ENCODE measurements at regions not wholly inside any gene's neighbourhood (a gene's known extent, or its start where the extent isn't known, plus 50 kb on each side); places are given as distances from the start of the nearest gene placed in this dataset.

DNA sequence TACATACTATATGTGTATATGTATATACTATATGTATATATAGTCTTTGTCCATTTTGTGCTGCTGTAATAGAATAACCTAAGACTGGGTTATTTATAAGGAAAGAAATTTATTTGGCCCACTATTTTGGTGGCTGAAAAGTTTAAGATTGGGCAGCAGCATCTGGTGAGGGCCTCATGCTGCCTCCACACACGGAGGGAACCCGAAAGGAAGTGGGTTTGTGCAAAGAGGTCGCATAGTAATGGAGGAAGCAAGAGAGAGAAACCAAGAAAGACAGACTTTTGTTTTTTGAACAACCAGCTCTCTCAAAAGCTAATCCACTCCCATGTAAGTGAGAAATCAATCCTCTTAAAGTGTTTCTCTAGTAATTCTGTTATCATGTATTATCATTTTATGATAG lies 1147.3 kb downstream of the NCAM2 start:
- Histone ChIP-seq H3K27me3 (replicated peaks in 1 of 2; ENCODE audit: control insufficient read depth in 2 of 2, extremely low read depth in 1 of 2, insufficient read depth in 2 of 2, low read length in 1 of 2) (no peaks in the 10 kb centered on the region), H3K27ac (ENCODE audit: low read length) (no peak overlapping the region), H3K4me1 (ENCODE audit: control insufficient read depth in 1 of 2, extremely low read depth in 1 of 2, insufficient read depth in 2 of 2, low read length in 2 of 2) (no peaks in the 10 kb centered on the region), H3K4me3 (ENCODE audit: control insufficient read depth in 1 of 2, extremely low read depth in 1 of 2, low read length in 1 of 2) (no peak overlapping the region), H3K9me3 (peaks cover 5% of the 10 kb centered on the region), H3K36me3 (ENCODE audit: control insufficient read depth in 2 of 2, extremely low read depth in 1 of 2, insufficient read depth in 1 of 2, low read length in 1 of 2) (no peaks in the 10 kb centered on the region)
- CTCF ChIA-PET: no interaction called here
- Mint-ChIP-seq H3K4me1 (no peaks in the 10 kb centered on the region), H3K27me3 (no peaks in the 10 kb centered on the region), H3K27ac (peak overlapping the region in 1 of 2 donors; percentile 28), H3K9me3 (peaks cover 3 to 12% (median 11%) of the 10 kb centered on the region in 3 donors), H3K36me3 (no peaks in the 10 kb centered on the region), H3K4me3 (no peak overlapping the region)
- DNase-seq (no peak), ATAC-seq (replicated peaks in 1 of 4) (no peak)
- WGBS (ENCODE audit: insufficient coverage): no CpG with 5 or more reads among the region's 3 CpGs
- POLR2A ChIA-PET: no interaction called here

DNA sequence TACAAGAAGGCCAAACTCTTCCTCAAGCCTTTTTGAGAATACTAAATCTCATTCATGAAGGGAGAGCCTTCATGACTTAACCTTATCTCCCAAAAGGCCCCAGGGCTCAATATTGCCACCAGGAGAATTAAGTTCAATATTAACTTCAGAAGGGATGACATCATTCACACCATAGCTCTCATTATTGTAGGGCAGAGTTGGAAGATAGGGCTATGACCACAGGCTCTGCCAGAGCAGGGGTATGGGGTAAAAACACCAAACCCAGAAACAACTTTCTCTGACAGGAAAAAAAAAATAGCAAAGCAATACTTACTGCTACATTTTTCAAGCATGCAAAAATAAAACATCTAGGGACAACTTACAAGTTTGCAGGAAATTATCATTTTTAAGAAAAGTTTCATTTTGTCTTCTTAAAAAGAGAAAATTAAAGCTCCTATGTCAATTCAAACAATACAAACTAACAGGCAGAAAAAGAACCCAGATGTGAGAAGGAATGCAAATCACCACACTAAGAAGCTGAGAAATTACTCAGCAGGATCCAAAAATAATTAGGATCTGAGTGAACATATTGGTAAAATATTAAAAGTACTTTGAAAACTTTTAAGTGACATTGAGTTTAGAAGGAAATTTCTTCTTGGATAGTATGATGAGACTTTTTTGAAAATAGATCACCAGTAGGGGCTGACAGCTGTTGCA lies 1156.5 kb downstream of the NCAM2 start:
- H3K4me3 ChIP-seq (ENCODE audit: control insufficient read depth in 1 of 2, extremely low read depth in 1 of 2, low read length in 1 of 2): no peak overlapping the region
- Mint-ChIP-seq H3K27ac (no peak overlapping the region), H3K4me1 (no peaks in the 10 kb centered on the region), H3K27me3 (no peaks in the 10 kb centered on the region), H3K4me3 (no peak overlapping the region), H3K9me3 (peaks cover 0 to 16% (median 0%) of the 10 kb centered on the region in 3 donors), H3K36me3 (no peaks in the 10 kb centered on the region)
- POLR2A ChIA-PET: no interaction called here
- DNase-seq (no peak), ATAC-seq (replicated peaks in 1 of 4) (no peak)
- H3K36me3 ChIP-seq (ENCODE audit: control insufficient read depth in 2 of 2, extremely low read depth in 1 of 2, insufficient read depth in 1 of 2, low read length in 1 of 2): no peaks in the 10 kb centered on the region
- CTCF ChIA-PET: no interaction called here
- no peaks in the 10 kb centered on the region for H3K9me3 ChIP-seq
- no peaks in the 10 kb centered on the region for H3K4me1 ChIP-seq (ENCODE audit: control insufficient read depth in 1 of 2, extremely low read depth in 1 of 2, insufficient read depth in 2 of 2, low read length in 2 of 2)
- H3K27me3 ChIP-seq (replicated peaks in 1 of 2; ENCODE audit: control insufficient read depth in 2 of 2, extremely low read depth in 1 of 2, insufficient read depth in 2 of 2, low read length in 1 of 2): no peaks in the 10 kb centered on the region
- H3K27ac ChIP-seq (ENCODE audit: low read length): no peak overlapping the region

DNA sequence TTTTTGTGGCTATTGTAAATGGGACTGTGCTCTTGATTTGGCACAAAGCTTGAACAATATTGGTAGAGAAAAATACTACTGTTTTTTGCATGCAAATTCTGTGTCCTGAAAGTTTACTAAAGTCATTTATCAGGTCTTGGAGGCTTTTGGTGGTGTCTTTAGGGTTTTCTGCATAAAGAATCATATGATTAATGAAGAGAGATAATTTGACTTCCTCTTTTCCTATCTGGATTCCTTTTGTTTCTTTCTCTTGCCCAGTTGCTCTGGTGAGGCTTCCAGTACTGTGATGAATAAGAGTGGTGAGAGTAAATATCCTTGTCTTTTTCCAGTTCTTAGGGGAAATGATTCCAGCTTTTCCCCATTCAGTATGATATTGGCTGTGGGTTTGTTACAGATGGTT lies 1166.7 kb downstream of the NCAM2 start:
- no peak overlapping the region for H3K4me3 ChIP-seq (ENCODE audit: control insufficient read depth in 1 of 2, extremely low read depth in 1 of 2, low read length in 1 of 2)
- H3K9me3 ChIP-seq: peaks cover 3% of the 10 kb centered on the region
- Mint-ChIP-seq H3K4me1 (no peaks in the 10 kb centered on the region), H3K27ac (no peak overlapping the region), H3K9me3 (peaks cover 0 to 11% (median 5%) of the 10 kb centered on the region in 3 donors), H3K36me3 (no peaks in the 10 kb centered on the region), H3K27me3 (no peaks in the 10 kb centered on the region), H3K4me3 (no peak overlapping the region)
- no peak for DNase-seq
- no peak for ATAC-seq (replicated peaks in 1 of 4)
- CTCF ChIA-PET: no interaction called here
- no peak overlapping the region for H3K27ac ChIP-seq (ENCODE audit: low read length)
- H3K36me3 ChIP-seq (ENCODE audit: control insufficient read depth in 2 of 2, extremely low read depth in 1 of 2, insufficient read depth in 1 of 2, low read length in 1 of 2): no peaks in the 10 kb centered on the region
- POLR2A ChIA-PET: no interaction called here
- H3K4me1 ChIP-seq (ENCODE audit: control insufficient read depth in 1 of 2, extremely low read depth in 1 of 2, insufficient read depth in 2 of 2, low read length in 2 of 2): no peaks in the 10 kb centered on the region
- H3K27me3 ChIP-seq (replicated peaks in 1 of 2; ENCODE audit: control insufficient read depth in 2 of 2, extremely low read depth in 1 of 2, insufficient read depth in 2 of 2, low read length in 1 of 2): no peaks in the 10 kb centered on the region

DNA sequence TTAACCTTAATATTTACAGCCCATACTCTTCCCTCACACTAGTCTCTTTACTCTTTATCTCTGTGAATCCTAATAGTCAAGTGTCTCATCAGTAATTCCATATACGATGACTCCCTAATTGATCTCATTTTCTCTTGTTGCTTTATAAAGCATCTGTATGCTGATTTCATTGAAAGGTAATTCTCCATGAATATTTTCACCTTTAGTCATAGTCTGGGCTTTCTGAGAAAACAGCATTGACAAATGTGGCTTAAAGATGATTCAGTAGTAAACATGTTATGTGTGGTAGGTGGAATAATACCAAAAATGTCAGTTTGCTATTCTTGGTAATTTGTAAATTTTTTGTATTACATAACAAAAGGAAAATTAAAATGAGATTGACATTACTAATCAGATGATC lies 1176.5 kb downstream of the NCAM2 start:
- ChIA-PET CTCF (no interaction called here), POLR2A (no interaction called here)
- WGBS (ENCODE audit: insufficient coverage): no CpG with 5 or more reads among the region's 1 CpG
- Mint-ChIP-seq H3K4me1 (no peaks in the 10 kb centered on the region), H3K27ac (no peak overlapping the region), H3K4me3 (no peak overlapping the region), H3K36me3 (no peaks in the 10 kb centered on the region), H3K27me3 (no peaks in the 10 kb centered on the region), H3K9me3 (peaks cover 2 to 18% (median 6%) of the 10 kb centered on the region in 3 donors)
- H3K36me3 ChIP-seq (ENCODE audit: control insufficient read depth in 2 of 2, extremely low read depth in 1 of 2, insufficient read depth in 1 of 2, low read length in 1 of 2): no peaks in the 10 kb centered on the region
- H3K4me3 ChIP-seq (ENCODE audit: control insufficient read depth in 1 of 2, extremely low read depth in 1 of 2, low read length in 1 of 2): no peak overlapping the region
- DNase-seq (no peak), ATAC-seq (replicated peaks in 1 of 4) (no peak)
- no peaks in the 10 kb centered on the region for H3K4me1 ChIP-seq (ENCODE audit: control insufficient read depth in 1 of 2, extremely low read depth in 1 of 2, insufficient read depth in 2 of 2, low read length in 2 of 2)
- H3K9me3 ChIP-seq: no peaks in the 10 kb centered on the region
- no peak overlapping the region for H3K27ac ChIP-seq (ENCODE audit: low read length)
- H3K27me3 ChIP-seq (replicated peaks in 1 of 2; ENCODE audit: control insufficient read depth in 2 of 2, extremely low read depth in 1 of 2, insufficient read depth in 2 of 2, low read length in 1 of 2): no peaks in the 10 kb centered on the region

- H3K27me3 ChIP-seq (replicated peaks in 1 of 2; ENCODE audit: control insufficient read depth in 2 of 2, extremely low read depth in 1 of 2, insufficient read depth in 2 of 2, low read length in 1 of 2): no peaks in the 10 kb centered on the region
- ChIA-PET CTCF (no interaction called here), POLR2A (no interaction called here)
- H3K27me3 Mint-ChIP-seq: no peaks in the 10 kb centered on the region
- no CpG with 5 or more reads among the region's 6 CpGs for WGBS (ENCODE audit: insufficient coverage)
- no peaks in the 10 kb centered on the region for H3K36me3 Mint-ChIP-seq
- H3K4me3 Mint-ChIP-seq: no peak overlapping the region
- no peaks in the 10 kb centered on the region for H3K4me1 ChIP-seq (ENCODE audit: control insufficient read depth in 1 of 2, extremely low read depth in 1 of 2, insufficient read depth in 2 of 2, low read length in 2 of 2)
- no peak overlapping the region for H3K27ac ChIP-seq (ENCODE audit: low read length)
- H3K36me3 ChIP-seq (ENCODE audit: control insufficient read depth in 2 of 2, extremely low read depth in 1 of 2, insufficient read depth in 1 of 2, low read length in 1 of 2): no peaks in the 10 kb centered on the region
- peaks cover 9 to 25% (median 10%) of the 10 kb centered on the region in 3 donors for H3K9me3 Mint-ChIP-seq
- no peaks in the 10 kb centered on the region for H3K4me1 Mint-ChIP-seq
- no peak for DNase-seq
- no peak overlapping the region for H3K4me3 ChIP-seq (ENCODE audit: control insufficient read depth in 1 of 2, extremely low read depth in 1 of 2, low read length in 1 of 2)
- H3K27ac Mint-ChIP-seq: no peak overlapping the region
- no peaks in the 10 kb centered on the region for H3K9me3 ChIP-seq
- no peak for ATAC-seq (replicated peaks in 1 of 4)
Measured at GRCh38 chr21:22189278-22189677, 1191.1 kb downstream of the NCAM2 start.

- no peak overlapping the region for H3K4me3 Mint-ChIP-seq
- WGBS (ENCODE audit: insufficient coverage): 0% methylated on average over 1 of the region's 1 CpG
- no peaks in the 10 kb centered on the region for H3K4me1 Mint-ChIP-seq
Measured at GRCh38 chr21:22191581-22191980, 1193.4 kb downstream of the NCAM2 start.

DNA sequence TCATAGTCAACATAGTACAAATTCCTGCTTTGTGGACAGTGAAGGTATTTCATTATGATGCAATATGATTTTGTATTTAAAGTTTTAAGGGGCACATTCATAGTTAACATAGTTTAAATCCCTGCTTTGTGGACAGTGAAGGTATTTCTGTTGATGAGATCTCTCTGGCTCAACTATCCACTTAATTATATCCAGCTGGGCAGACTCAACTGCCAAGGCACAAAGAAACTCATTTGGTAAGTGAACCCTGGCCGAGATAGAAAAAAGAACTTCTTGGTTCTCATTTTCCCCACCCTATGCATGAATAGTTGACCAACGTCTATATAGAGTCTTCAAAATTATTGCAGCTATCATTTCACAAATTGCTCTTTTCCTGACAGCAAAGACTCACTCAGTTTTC lies 1194.6 kb downstream of the NCAM2 start:
- CTCF ChIA-PET: interaction anchor here in 1 of 2 donors (0.6 kb wide), 1 partner anchor 340 kb away, joined by 3 read pairs; no protein-coding TSS in a partner anchor
- Histone ChIP-seq H3K4me3 (ENCODE audit: control insufficient read depth in 1 of 2, extremely low read depth in 1 of 2, low read length in 1 of 2) (no peak overlapping the region), H3K36me3 (ENCODE audit: control insufficient read depth in 2 of 2, extremely low read depth in 1 of 2, insufficient read depth in 1 of 2, low read length in 1 of 2) (no peaks in the 10 kb centered on the region), H3K9me3 (no peaks in the 10 kb centered on the region), H3K27me3 (replicated peaks in 1 of 2; ENCODE audit: control insufficient read depth in 2 of 2, extremely low read depth in 1 of 2, insufficient read depth in 2 of 2, low read length in 1 of 2) (no peaks in the 10 kb centered on the region), H3K4me1 (ENCODE audit: control insufficient read depth in 1 of 2, extremely low read depth in 1 of 2, insufficient read depth in 2 of 2, low read length in 2 of 2) (no peaks in the 10 kb centered on the region), H3K27ac (ENCODE audit: low read length) (no peak overlapping the region)
- POLR2A ChIA-PET: no interaction called here
- DNase-seq (no peak), ATAC-seq (replicated peaks in 1 of 4) (no peak)
- Mint-ChIP-seq H3K4me3 (no peak overlapping the region), H3K27me3 (no peaks in the 10 kb centered on the region), H3K27ac (no peak overlapping the region), H3K36me3 (no peaks in the 10 kb centered on the region), H3K4me1 (no peaks in the 10 kb centered on the region), H3K9me3 (peaks cover 10 to 34% (median 11%) of the 10 kb centered on the region in 3 donors)
- whole genome bisulfite sequencing (ENCODE audit: insufficient coverage): 43% methylated on average over 1 of the region's 2 CpGs

More at GRCh38 chr21:22191581-22191980, 1193.4 kb downstream of the NCAM2 start:
- no peaks in the 10 kb centered on the region for H3K27me3 ChIP-seq (replicated peaks in 1 of 2; ENCODE audit: control insufficient read depth in 2 of 2, extremely low read depth in 1 of 2, insufficient read depth in 2 of 2, low read length in 1 of 2)
- Mint-ChIP-seq H3K27ac (no peak overlapping the region), H3K9me3 (peaks cover 10 to 34% (median 11%) of the 10 kb centered on the region in 3 donors), H3K36me3 (no peaks in the 10 kb centered on the region), H3K27me3 (no peaks in the 10 kb centered on the region)
- no peak overlapping the region for H3K4me3 ChIP-seq (ENCODE audit: control insufficient read depth in 1 of 2, extremely low read depth in 1 of 2, low read length in 1 of 2)
- H3K36me3 ChIP-seq (ENCODE audit: control insufficient read depth in 2 of 2, extremely low read depth in 1 of 2, insufficient read depth in 1 of 2, low read length in 1 of 2): no peaks in the 10 kb centered on the region
- no peaks in the 10 kb centered on the region for H3K9me3 ChIP-seq
- ATAC-seq (replicated peaks in 1 of 4) (no peak), DNase-seq (no peak)
- H3K27ac ChIP-seq (ENCODE audit: low read length): no peak overlapping the region
- no peaks in the 10 kb centered on the region for H3K4me1 ChIP-seq (ENCODE audit: control insufficient read depth in 1 of 2, extremely low read depth in 1 of 2, insufficient read depth in 2 of 2, low read length in 2 of 2)
- CTCF ChIA-PET: no interaction called here
- POLR2A ChIA-PET: no interaction called here

All from T-cell (primary cell).